GM12878 (cell line): ENCODE measurements at regions not wholly inside any gene's neighbourhood (a gene's known extent, or its start where the extent isn't known, plus 50 kb on each side); places are given as distances from the start of the nearest gene placed in this dataset.

Source experiments
- CBX5 ChIP-seq: sonication (generic); IDR thresholded peaks from 2 replicates; pipeline ENCODE4 v1.6.1; 2016; ENCODE audit warnings: low read depth, moderate library complexity, mild to moderate bottlenecking, inconsistent platforms
- CTCF ChIP-seq, 3 experiments: IDR thresholded peaks in 2 of 3; conservative IDR thresholded peaks in 1 of 3; 2 replicates each; pipeline ENCODE4 v1.5.1; 2011; ENCODE audit warnings: low read depth in 3 of 3, low read length in 3 of 3, mild to moderate bottlenecking in 3 of 3, control low read depth in 2 of 3, moderate library complexity in 2 of 3, inconsistent platforms in 1 of 3, mixed read lengths in 1 of 3; ENCODE audit not compliant: control insufficient read depth in 2 of 3, insufficient read depth in 1 of 3; ENCODE audit errors: extremely low read depth in 1 of 3
- EGR1 ChIP-seq, 2 experiments: IDR thresholded peaks; 1 replicate in 1 of 2; 2 replicates in 1 of 2; pipeline ENCODE4 v1.6.1; 2011 to 2012; ENCODE audit warnings: low read depth in 2 of 2, low read length in 2 of 2, borderline replicate concordance in 1 of 2, mild to moderate bottlenecking in 1 of 2, moderate library complexity in 1 of 2
- EZH2 ChIP-seq: IDR thresholded peaks from 2 replicates; pipeline ENCODE4 v1.6.1; 2012; ENCODE audit warnings: low read depth, mild to moderate bottlenecking, control low read depth, inconsistent platforms, low read length, borderline replicate concordance; ENCODE audit not compliant: control insufficient read depth
- MEF2A ChIP-seq: IDR thresholded peaks from 2 replicates; pipeline ENCODE4 v1.6.1; 2011; ENCODE audit warnings: low read depth, mild to moderate bottlenecking, low read length, moderate library complexity; ENCODE audit not compliant: insufficient read depth
- POLR2AphosphoS5 ChIP-seq: IDR thresholded peaks from 2 replicates; pipeline ENCODE4 v1.6.1; 2011; ENCODE audit warnings: mild to moderate bottlenecking, low read length, inconsistent platforms
- SMC3 ChIP-seq: IDR thresholded peaks from 2 replicates; pipeline ENCODE4 v1.6.1; 2011; ENCODE audit warnings: low read length, improper control_type of control experiment, borderline replicate concordance
- ZBTB33 ChIP-seq: fragments of 450-650 bp; IDR thresholded peaks from 2 replicates; pipeline ENCODE4 v1.6.1; 2017; ENCODE audit warnings: mild to moderate bottlenecking
- ZNF207 ChIP-seq: fragments of 450-650 bp; IDR thresholded peaks from 2 replicates; pipeline ENCODE4 v1.6.1; 2014; ENCODE audit warnings: antibody characterized with exemption, mild to moderate bottlenecking, borderline replicate concordance
- ZNF24 ChIP-seq: fragments of 450-650 bp; IDR thresholded peaks from 2 replicates; pipeline ENCODE4 v1.6.1; 2017; ENCODE audit warnings: antibody characterized with exemption, mild to moderate bottlenecking

- TF ChIP-seq EGR1 (IDR thresholded peaks at IDR 0.05; ENCODE audit: borderline replicate concordance in 1 of 2, low read depth in 2 of 2, low read length in 2 of 2), result no peak
- TF ChIP-seq CBX5, result no peak
- TF ChIP-seq EZH2, result no peak
- TF ChIP-seq ZBTB33, result no peak
- no peak for TF ChIP-seq ZNF207
- TF ChIP-seq CTCF (IDR thresholded peaks at IDR 0.05 in 2 of 3, conservative IDR thresholded peaks at IDR 0.05 in 1 of 3; ENCODE audit: control insufficient read depth in 2 of 3, extremely low read depth in 1 of 3, insufficient read depth in 1 of 3, low read depth in 3 of 3, low read length in 3 of 3), result no peak
- no peak for TF ChIP-seq MEF2A
- TF ChIP-seq SMC3, result no peak
- no peak for TF ChIP-seq ZNF24
- TF ChIP-seq POLR2AphosphoS5, result no peak
These were observed 76.1 kb upstream of the KHDRBS2 start for GRCh38 chr6:62362097-62362496.
